Muscle of leg (tissue), 3 donors: ENCODE measurements at regions not wholly inside any gene's neighbourhood (a gene's known extent, or its start where the extent isn't known, plus 50 kb on each side); places are given as distances from the start of the nearest gene placed in this dataset.
A peak's percentile ranks its signal among the peaks of the same experiment; 100 is the strongest.
"Not testable (repeated sequence)": the region's sequence is repeated elsewhere in the genome, so short reads cannot be mapped to it uniquely, and the experiment has no call there.

Experiments
- DNase-seq: peaks from one replicate; pipeline ENCODE4 v3.0.0; 2013
- H3K27ac ChIP-seq: one replicate; pipeline ENCODE4 v1.5.1; 2013; ENCODE audit warnings: mild to moderate bottlenecking, low read length, control low read depth
- H3K27me3 ChIP-seq: one replicate; pipeline ENCODE4 v1.6.1; 2013; ENCODE audit warnings: low read length; ENCODE audit not compliant: control insufficient read depth, insufficient read depth
- H3K36me3 ChIP-seq: one replicate; pipeline ENCODE4 v1.6.1; 2013; ENCODE audit warnings: low read length; ENCODE audit not compliant: control insufficient read depth, insufficient read depth
- H3K4me1 ChIP-seq: one replicate; pipeline ENCODE4 v1.6.1; 2013; ENCODE audit warnings: low read length; ENCODE audit not compliant: control insufficient read depth, insufficient read depth
- H3K4me3 ChIP-seq: one replicate; pipeline ENCODE4 v1.5.1; 2013; ENCODE audit warnings: low read length, control low read depth
- H3K9me3 ChIP-seq: replicated peaks from 2 replicates; pipeline ENCODE4 v1.6.1; 2013; ENCODE audit warnings: low read depth, low read length; ENCODE audit not compliant: control insufficient read depth
- WGBS: methylation state at CpG from one replicate; pipeline ENCODE4 v1.1.5; 2013; ENCODE audit warnings: missing lambda C conversion rate; ENCODE audit not compliant: insufficient coverage; 5-methylcytosine and 5-hydroxymethylcytosine counted together

DNA sequence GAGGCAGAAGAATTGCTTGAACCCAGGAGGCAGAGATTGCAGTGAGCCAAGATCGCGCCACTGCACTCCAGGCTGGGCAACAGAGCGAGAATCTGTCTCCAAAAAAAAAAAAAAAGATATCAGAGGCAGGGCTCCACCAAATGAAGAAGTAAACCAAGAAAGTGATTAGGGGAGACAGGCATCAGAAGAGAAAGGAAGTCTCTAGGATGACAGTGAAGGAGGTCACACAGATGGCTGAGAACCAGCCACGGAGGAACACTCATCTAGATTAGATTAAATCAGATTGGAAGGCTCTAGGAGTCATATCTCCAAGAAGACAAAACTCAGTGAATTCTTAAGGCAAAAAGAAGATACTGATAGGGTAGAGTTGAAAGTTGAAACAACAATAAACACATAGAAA is 102.2 kb upstream of the CCDC28A start:
- Histone ChIP-seq H3K27ac (no peak overlapping the region), H3K9me3 (no peaks in the 10 kb centered on the region), H3K4me3 (no peak overlapping the region), H3K36me3 (no peaks in the 10 kb centered on the region), H3K4me1 (no peaks in the 10 kb centered on the region), H3K27me3 (no peaks in the 10 kb centered on the region)
- 91% methylated on average over 3 of the region's 4 CpGs for WGBS
- no peak for DNase-seq

GRCh38 chr6:138673346-138674014 is 100.1 kb upstream of the CCDC28A start:
- Histone ChIP-seq H3K9me3 (no peaks in the 10 kb centered on the region), H3K4me3 (no peak overlapping the region), H3K27ac (no peak overlapping the region), H3K27me3 (no peaks in the 10 kb centered on the region), H3K36me3 (no peaks in the 10 kb centered on the region), H3K4me1 (no peaks in the 10 kb centered on the region)
- DNase-seq, result peak; percentile 68
- WGBS, result no CpG with 5 or more reads among the region's 2 CpGs

DNA sequence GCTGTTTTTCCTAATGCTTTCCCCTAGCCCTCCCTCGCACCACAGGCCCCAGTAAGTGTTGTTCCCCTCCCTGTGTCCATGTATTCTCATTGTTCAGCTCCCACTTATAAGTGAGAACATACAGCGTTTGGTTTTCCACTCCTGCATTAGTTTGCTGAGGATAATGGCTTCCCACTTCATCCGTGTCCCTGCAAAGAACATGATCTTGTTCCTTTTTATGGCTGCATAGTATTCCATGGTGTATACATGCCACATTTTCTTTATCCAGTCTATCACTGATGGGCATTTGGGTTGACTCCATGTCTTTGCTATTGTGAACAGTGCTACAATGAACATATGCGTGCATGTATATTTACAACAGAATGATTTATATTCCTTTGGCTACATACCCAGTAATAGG is 99.1 kb upstream of the CCDC28A start:
- DNase-seq, H3K4me1 ChIP-seq, H3K27me3 ChIP-seq, H3K4me3 ChIP-seq, H3K36me3 ChIP-seq, H3K9me3 ChIP-seq, H3K27ac ChIP-seq: not testable (repeated sequence)
- WGBS, result 100% methylated on average over 2 of the region's 4 CpGs

- Histone ChIP-seq H3K27ac (no peak overlapping the region), H3K4me1 (peaks cover 1% of the 10 kb centered on the region), H3K4me3 (no peak overlapping the region), H3K9me3 (no peaks in the 10 kb centered on the region), H3K27me3 (no peaks in the 10 kb centered on the region), H3K36me3 (no peaks in the 10 kb centered on the region)
- WGBS, result 68% methylated on average over 3 of the region's 6 CpGs
- no peak for DNase-seq
These were observed 96.0 kb upstream of the CCDC28A start for GRCh38 chr6:138677538-138677937.

- DNase-seq, result no peak
- Histone ChIP-seq H3K4me3 (no peak overlapping the region), H3K27me3 (no peaks in the 10 kb centered on the region), H3K36me3 (no peaks in the 10 kb centered on the region), H3K4me1 (peaks cover 7% of the 10 kb centered on the region), H3K27ac (no peak overlapping the region), H3K9me3 (no peaks in the 10 kb centered on the region)
These were observed 95.4 kb upstream of the CCDC28A start for GRCh38 chr6:138678168-138678567.

GRCh38 chr6:138680085-138680484 is 93.5 kb upstream of the CCDC28A start:
- Histone ChIP-seq H3K36me3 (no peaks in the 10 kb centered on the region), H3K4me3 (no peak overlapping the region), H3K27me3 (no peaks in the 10 kb centered on the region), H3K4me1 (peaks cover 13% of the 10 kb centered on the region), H3K9me3 (no peaks in the 10 kb centered on the region), H3K27ac (no peak overlapping the region)
- 78% methylated on average over 1 of the region's 4 CpGs for WGBS
- no peak for DNase-seq

GRCh38 chr6:138681627-138682026 is 91.9 kb upstream of the CCDC28A start:
- H3K9me3 ChIP-seq, result no peaks in the 10 kb centered on the region
- WGBS, result no CpG with 5 or more reads among the region's 4 CpGs

GRCh38 chr6:138682704-138683527 is 90.7 kb upstream of the CCDC28A start:
- no peaks in the 10 kb centered on the region for H3K27me3 ChIP-seq
- 82% methylated on average over 17 of the region's 26 CpGs for WGBS
- H3K4me3 ChIP-seq, result no peak overlapping the region
- H3K27ac ChIP-seq, result peak overlapping the region; percentile 85
- peak; percentile 57 for DNase-seq
- H3K9me3 ChIP-seq, result no peaks in the 10 kb centered on the region
- H3K4me1 ChIP-seq, result peaks cover 13% of the 10 kb centered on the region
- H3K36me3 ChIP-seq, result no peaks in the 10 kb centered on the region

More at GRCh38 chr6:138681627-138682026, 91.9 kb upstream of the CCDC28A start:
- Histone ChIP-seq H3K4me3 (no peak overlapping the region), H3K27me3 (no peaks in the 10 kb centered on the region), H3K27ac (no peak overlapping the region), H3K36me3 (no peaks in the 10 kb centered on the region), H3K4me1 (peaks cover 13% of the 10 kb centered on the region)
- no peak for DNase-seq

DNA sequence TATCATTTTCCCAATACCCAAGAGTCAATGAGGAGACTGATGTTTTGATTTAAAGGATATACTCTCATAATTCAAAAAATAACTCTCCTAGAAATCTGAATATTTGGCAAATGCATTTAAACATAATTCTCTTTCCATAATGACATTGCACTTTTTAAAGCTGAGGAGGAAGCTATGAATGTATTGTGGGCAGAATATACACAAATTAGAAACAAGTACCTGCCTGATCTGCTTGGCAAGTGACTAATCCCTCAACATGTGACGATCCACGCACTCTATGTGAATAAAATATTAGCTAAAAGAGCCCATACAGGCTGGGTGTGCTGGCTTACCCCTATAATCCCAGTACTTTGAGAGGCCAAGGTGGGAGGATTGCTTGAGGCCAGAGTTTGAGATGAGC is 88.3 kb upstream of the CCDC28A start:
- H3K4me1 ChIP-seq, result peaks cover 13% of the 10 kb centered on the region
- no peak overlapping the region for H3K4me3 ChIP-seq
- H3K27me3 ChIP-seq, result no peaks in the 10 kb centered on the region
- H3K9me3 ChIP-seq, result no peaks in the 10 kb centered on the region
- WGBS, result no CpG with 5 or more reads among the region's 2 CpGs
- H3K27ac ChIP-seq, result no peak overlapping the region
- H3K36me3 ChIP-seq, result no peaks in the 10 kb centered on the region
- DNase-seq, result no peak

GRCh38 chr6:138685781-138686180 is 87.8 kb upstream of the CCDC28A start:
- Histone ChIP-seq H3K27ac (no peak overlapping the region), H3K9me3 (no peaks in the 10 kb centered on the region), H3K4me3 (no peak overlapping the region), H3K36me3 (no peaks in the 10 kb centered on the region), H3K4me1 (peaks cover 13% of the 10 kb centered on the region), H3K27me3 (no peaks in the 10 kb centered on the region)
- no peak for DNase-seq
